K562 (cell line): ENCODE measurements at regions not wholly inside any gene's neighbourhood (a gene's known extent, or its start where the extent isn't known, plus 50 kb on each side); places are given as distances from the start of the nearest gene placed in this dataset.

Source experiments
- ARNT ChIP-seq, 2 experiments: fragments of 450-650 bp; IDR thresholded peaks; 2 replicates each; pipeline ENCODE4 v1.6.1; 2016; ENCODE audit warnings: mild to moderate bottlenecking in 1 of 2
- HOMEZ ChIP-seq: fragments of 250-450 bp; sonication (Bioruptor Pico); IDR thresholded peaks from 2 replicates; pipeline ENCODE4 v1.4.0; 2020; ENCODE audit warnings: mild to moderate bottlenecking, moderate library complexity
- PBX2 ChIP-seq, 2 experiments: IDR thresholded peaks in 1 of 2; conservative IDR thresholded peaks in 1 of 2; 2 replicates each; pipeline ENCODE4 v1.6.1; 2016; ENCODE audit warnings: low read depth in 2 of 2, mild to moderate bottlenecking in 1 of 2, missing compliant biosample characterization in 1 of 2, missing genetic modification characterization in 1 of 2, moderate library complexity in 1 of 2
- REST ChIP-seq, 2 experiments: fragments of 450-650 bp; formaldehyde crosslinking in 1 of 2; IDR thresholded peaks; 2 replicates each; pipeline versions ENCODE4 v1.4.0 to v1.6.1; 2014 to 2020; ENCODE audit warnings: mild to moderate bottlenecking in 2 of 2, borderline replicate concordance in 1 of 2, low read depth in 1 of 2
- SIN3B ChIP-seq: fragments of 450-650 bp; IDR thresholded peaks from 2 replicates; pipeline ENCODE4 v1.6.1; 2017; ENCODE audit warnings: low read depth, mild to moderate bottlenecking, moderate library complexity
- ZBTB26 ChIP-seq: fragments of 450-650 bp; formaldehyde crosslinking; IDR thresholded peaks from 2 replicates; pipeline ENCODE4 v1.4.0; 2022; ENCODE audit warnings: missing genetic modification characterization
- ZNF282 ChIP-seq: sonication (generic); formaldehyde crosslinking; IDR thresholded peaks from 2 replicates; pipeline ENCODE4 v1.8.1; 2023; ENCODE audit warnings: missing genetic modification reagents
- TF ChIP-seq, protein P1 (sequence below): IDR thresholded peaks from 3 replicates; pipeline ENCODE4 v1.6.1; 2011; ENCODE audit warnings: borderline replicate concordance, mild to moderate bottlenecking; ENCODE audit not compliant: insufficient read length, insufficient read depth
- TF ChIP-seq, protein P2 (sequence below): sonication (generic); formaldehyde crosslinking; IDR thresholded peaks from 2 replicates; pipeline ENCODE4 v1.8.1; 2023; ENCODE audit warnings: mild to moderate bottlenecking, missing genetic modification reagents

GRCh38 chr12:105946493-105946901 lies 192.3 kb downstream of the NUAK1 start (continued):
- peak; percentile 81 for TF ChIP-seq REST (IDR thresholded peaks at IDR 0.05; ENCODE audit: borderline replicate concordance)
- no peak for TF ChIP-seq REST (CRISPR knock-in tag; IDR thresholded peaks at IDR 0.05; ENCODE audit: low read depth)
- TF ChIP-seq ZNF282 (CRISPR knock-in tag) = no peak
- TF ChIP-seq, protein P1, sequence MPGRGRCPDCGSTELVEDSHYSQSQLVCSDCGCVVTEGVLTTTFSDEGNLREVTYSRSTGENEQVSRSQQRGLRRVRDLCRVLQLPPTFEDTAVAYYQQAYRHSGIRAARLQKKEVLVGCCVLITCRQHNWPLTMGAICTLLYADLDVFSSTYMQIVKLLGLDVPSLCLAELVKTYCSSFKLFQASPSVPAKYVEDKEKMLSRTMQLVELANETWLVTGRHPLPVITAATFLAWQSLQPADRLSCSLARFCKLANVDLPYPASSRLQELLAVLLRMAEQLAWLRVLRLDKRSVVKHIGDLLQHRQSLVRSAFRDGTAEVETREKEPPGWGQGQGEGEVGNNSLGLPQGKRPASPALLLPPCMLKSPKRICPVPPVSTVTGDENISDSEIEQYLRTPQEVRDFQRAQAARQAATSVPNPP = no peak
- TF ChIP-seq, protein P2, sequence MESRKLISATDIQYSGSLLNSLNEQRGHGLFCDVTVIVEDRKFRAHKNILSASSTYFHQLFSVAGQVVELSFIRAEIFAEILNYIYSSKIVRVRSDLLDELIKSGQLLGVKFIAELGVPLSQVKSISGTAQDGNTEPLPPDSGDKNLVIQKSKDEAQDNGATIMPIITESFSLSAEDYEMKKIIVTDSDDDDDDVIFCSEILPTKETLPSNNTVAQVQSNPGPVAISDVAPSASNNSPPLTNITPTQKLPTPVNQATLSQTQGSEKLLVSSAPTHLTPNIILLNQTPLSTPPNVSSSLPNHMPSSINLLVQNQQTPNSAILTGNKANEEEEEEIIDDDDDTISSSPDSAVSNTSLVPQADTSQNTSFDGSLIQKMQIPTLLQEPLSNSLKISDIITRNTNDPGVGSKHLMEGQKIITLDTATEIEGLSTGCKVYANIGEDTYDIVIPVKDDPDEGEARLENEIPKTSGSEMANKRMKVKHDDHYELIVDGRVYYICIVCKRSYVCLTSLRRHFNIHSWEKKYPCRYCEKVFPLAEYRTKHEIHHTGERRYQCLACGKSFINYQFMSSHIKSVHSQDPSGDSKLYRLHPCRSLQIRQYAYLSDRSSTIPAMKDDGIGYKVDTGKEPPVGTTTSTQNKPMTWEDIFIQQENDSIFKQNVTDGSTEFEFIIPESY (CRISPR knock-in tag) = no peak
- no peak for TF ChIP-seq SIN3B
- TF ChIP-seq HOMEZ (CRISPR knock-in tag) = no peak
- TF ChIP-seq ZBTB26 (CRISPR knock-in tag) = no peak
- TF ChIP-seq ARNT (IDR thresholded peaks at IDR 0.05) = no peak
- no peak for TF ChIP-seq PBX2 (CRISPR knock-in tag; IDR thresholded peaks at IDR 0.05; ENCODE audit: low read depth)
- peak; percentile 39; the same call in 1 of the 2 replicates for TF ChIP-seq PBX2 (tag; conservative IDR thresholded peaks at IDR 0.05; ENCODE audit: low read depth)
